ENCODE measurements at regions not wholly inside any gene's neighbourhood (a gene's known extent, or its start where the extent isn't known, plus 50 kb on each side); places are given as distances from the start of the nearest gene placed in this dataset.

- no peak for DNase-seq
- Histone ChIP-seq H3K27ac (no peak overlapping the region), H3K4me3 (ENCODE audit: low read depth, low read length) (no peak overlapping the region), H3K27me3 (ENCODE audit: insufficient read depth, low read depth, severe bottlenecking) (no peaks in the 10 kb centered on the region), H3K36me3 (no peaks in the 10 kb centered on the region), H3K9me3 (ENCODE audit: severe bottlenecking) (no peaks in the 10 kb centered on the region)
- no peak for TF ChIP-seq CTCF (IDR thresholded peaks at IDR 0.05; ENCODE audit: low read depth, low read length)
Measured at GRCh38 chr2:41973871-41974270, 74.0 kb upstream of the PKDCC start.

- no peak for DNase-seq
- Histone ChIP-seq H3K27ac (no peak overlapping the region), H3K4me3 (ENCODE audit: low read depth, low read length) (no peak overlapping the region)
Measured at GRCh38 chr2:41981417-41981816, 66.4 kb upstream of the PKDCC start.

DNA sequence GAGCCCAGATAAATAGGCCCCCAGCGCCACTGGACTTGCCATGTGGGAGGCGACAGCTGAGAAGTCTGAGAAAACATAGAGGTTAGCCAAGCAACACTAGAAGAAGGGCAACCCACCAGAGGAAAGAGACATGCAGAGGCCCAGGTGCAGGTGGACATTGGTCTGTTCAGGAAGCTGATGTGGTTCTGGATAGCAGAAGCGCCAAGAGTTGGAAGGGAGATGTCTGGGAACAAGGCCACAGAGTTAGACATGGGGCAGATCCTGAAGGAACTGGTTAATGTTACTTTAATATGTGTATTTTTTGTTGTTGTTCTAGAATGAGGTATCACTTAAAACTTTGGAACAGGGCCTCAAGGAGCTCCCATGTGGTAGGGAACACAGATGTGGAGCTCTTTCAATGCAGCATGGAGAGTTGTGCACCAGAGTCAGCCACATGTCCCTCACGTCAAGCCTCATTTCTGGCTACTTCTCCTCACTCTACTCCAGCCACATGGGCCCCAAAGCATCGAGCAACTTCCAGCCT lies 62.2 kb upstream of the PKDCC start:
- H3K27me3 ChIP-seq (ENCODE audit: insufficient read depth, low read depth, severe bottlenecking): no peaks in the 10 kb centered on the region
- no peaks in the 10 kb centered on the region for H3K36me3 ChIP-seq
- H3K9me3 ChIP-seq (ENCODE audit: severe bottlenecking): no peaks in the 10 kb centered on the region
- TF ChIP-seq CTCF (IDR thresholded peaks at IDR 0.05; ENCODE audit: low read depth, low read length): no peak
- no peak overlapping the region for H3K27ac ChIP-seq
- no peak for DNase-seq
- H3K4me3 ChIP-seq (ENCODE audit: low read depth, low read length): no peak overlapping the region

More at GRCh38 chr2:41981417-41981816, 66.4 kb upstream of the PKDCC start:
- Histone ChIP-seq H3K36me3 (no peaks in the 10 kb centered on the region), H3K27me3 (ENCODE audit: insufficient read depth, low read depth, severe bottlenecking) (no peaks in the 10 kb centered on the region), H3K9me3 (ENCODE audit: severe bottlenecking) (no peaks in the 10 kb centered on the region)
- TF ChIP-seq CTCF (IDR thresholded peaks at IDR 0.05; ENCODE audit: low read depth, low read length): no peak

DNA sequence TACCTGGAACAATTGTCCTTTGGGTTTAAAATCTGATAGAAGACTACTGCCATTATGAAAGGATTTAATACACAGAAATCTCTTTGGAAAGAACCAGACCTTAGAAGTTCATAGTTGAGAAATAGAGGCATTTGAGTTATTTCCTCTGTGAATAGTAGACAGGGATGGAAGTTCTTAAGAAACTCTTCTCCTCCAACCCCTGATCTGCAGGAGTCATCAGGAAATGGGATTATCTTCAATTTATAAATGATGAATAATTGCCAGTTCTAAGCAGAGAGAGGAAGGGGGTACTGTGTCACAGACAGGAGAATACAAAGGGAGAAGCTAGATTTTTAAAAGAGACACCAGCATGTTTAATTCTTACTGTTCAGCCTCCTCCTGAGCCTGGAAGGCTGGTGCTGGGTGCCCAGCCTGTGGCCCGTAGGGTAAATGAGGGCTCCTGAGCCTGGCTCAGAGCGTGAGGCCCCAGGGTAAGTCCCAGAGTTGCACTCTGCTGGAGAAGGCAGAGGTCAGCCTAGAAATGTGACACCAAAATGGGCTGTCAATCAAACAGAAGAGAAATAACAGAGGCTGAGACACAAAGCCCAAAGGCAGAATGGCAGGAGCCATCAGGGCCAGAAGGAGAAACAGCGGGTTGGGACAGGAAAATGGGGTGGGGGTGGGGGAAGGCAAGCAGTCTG lies 58.2 kb upstream of the PKDCC start:
- no peak for DNase-seq
- no peak overlapping the region for H3K27ac ChIP-seq
- TF ChIP-seq CTCF (IDR thresholded peaks at IDR 0.05; ENCODE audit: low read depth, low read length): no peak
- no peaks in the 10 kb centered on the region for H3K27me3 ChIP-seq (ENCODE audit: insufficient read depth, low read depth, severe bottlenecking)
- peaks cover 3% of the 10 kb centered on the region for H3K9me3 ChIP-seq (ENCODE audit: severe bottlenecking)
- no peak overlapping the region for H3K4me3 ChIP-seq (ENCODE audit: low read depth, low read length)
- no peaks in the 10 kb centered on the region for H3K36me3 ChIP-seq

GRCh38 chr2:41990245-41990644 lies 57.6 kb upstream of the PKDCC start:
- Histone ChIP-seq H3K4me3 (ENCODE audit: low read depth, low read length) (no peak overlapping the region), H3K9me3 (ENCODE audit: severe bottlenecking) (peaks cover 9% of the 10 kb centered on the region), H3K27ac (no peak overlapping the region), H3K36me3 (no peaks in the 10 kb centered on the region), H3K27me3 (ENCODE audit: insufficient read depth, low read depth, severe bottlenecking) (no peaks in the 10 kb centered on the region)
- TF ChIP-seq CTCF (IDR thresholded peaks at IDR 0.05; ENCODE audit: low read depth, low read length): no peak
- DNase-seq: no peak

GRCh38 chr2:41990688-41991087 lies 57.1 kb upstream of the PKDCC start:
- no peak for TF ChIP-seq CTCF (IDR thresholded peaks at IDR 0.05; ENCODE audit: low read depth, low read length)
- no peaks in the 10 kb centered on the region for H3K27me3 ChIP-seq (ENCODE audit: insufficient read depth, low read depth, severe bottlenecking)
- no peak overlapping the region for H3K27ac ChIP-seq
- H3K36me3 ChIP-seq: no peaks in the 10 kb centered on the region
- no peak for DNase-seq
- peaks cover 11% of the 10 kb centered on the region for H3K9me3 ChIP-seq (ENCODE audit: severe bottlenecking)
- H3K4me3 ChIP-seq (ENCODE audit: low read depth, low read length): no peak overlapping the region
